ENCODE measurements at regions not wholly inside any gene's neighbourhood (a gene's known extent, or its start where the extent isn't known, plus 50 kb on each side); places are given as distances from the start of the nearest gene placed in this dataset.
A peak's percentile ranks its signal among the peaks of the same experiment; 100 is the strongest.

DNA sequence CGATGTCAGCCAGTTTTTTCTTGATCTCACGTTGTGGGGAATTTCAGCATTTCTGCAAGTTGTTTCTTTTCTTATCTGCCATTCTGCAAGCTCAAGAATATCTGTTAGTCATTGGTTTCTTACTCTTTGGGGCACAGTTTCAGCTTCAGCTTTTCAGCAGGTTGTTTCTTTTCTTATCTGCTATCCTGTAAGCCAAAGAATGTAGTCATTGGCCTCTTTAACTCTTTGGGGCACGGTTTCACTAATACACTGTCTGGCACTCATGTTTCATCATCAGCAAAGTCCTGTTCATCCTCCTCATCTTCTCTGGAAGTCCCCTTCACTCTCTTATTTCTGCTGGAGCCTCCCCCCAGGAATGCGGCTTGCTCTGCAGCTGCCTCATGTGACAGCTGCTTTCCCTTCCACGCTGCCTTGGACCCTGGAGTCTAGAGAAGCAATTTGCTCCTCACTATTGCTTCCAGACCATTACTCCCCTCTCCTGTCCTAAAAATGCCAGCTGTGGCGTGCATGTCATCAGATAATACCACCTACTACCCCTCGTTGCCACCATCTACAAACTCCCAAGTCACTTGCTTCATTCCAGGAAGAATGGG lies 67.0 kb upstream of the CACNA1E start:
- DNase-seq (ENCODE audit: low read depth in 2 of 3, low spot score in 2 of 3), result no peak

GRCh38 chr1:181417915-181418314 lies 65.4 kb upstream of the CACNA1E start:
- no peak for DNase-seq (ENCODE audit: low read depth in 2 of 3, low spot score in 2 of 3)

GRCh38 chr1:181423301-181423918 lies 59.9 kb upstream of the CACNA1E start:
- DNase-seq (ENCODE audit: low read depth in 2 of 3, low spot score in 2 of 3), result peak; percentile 19 to 45 (median 21)

DNA sequence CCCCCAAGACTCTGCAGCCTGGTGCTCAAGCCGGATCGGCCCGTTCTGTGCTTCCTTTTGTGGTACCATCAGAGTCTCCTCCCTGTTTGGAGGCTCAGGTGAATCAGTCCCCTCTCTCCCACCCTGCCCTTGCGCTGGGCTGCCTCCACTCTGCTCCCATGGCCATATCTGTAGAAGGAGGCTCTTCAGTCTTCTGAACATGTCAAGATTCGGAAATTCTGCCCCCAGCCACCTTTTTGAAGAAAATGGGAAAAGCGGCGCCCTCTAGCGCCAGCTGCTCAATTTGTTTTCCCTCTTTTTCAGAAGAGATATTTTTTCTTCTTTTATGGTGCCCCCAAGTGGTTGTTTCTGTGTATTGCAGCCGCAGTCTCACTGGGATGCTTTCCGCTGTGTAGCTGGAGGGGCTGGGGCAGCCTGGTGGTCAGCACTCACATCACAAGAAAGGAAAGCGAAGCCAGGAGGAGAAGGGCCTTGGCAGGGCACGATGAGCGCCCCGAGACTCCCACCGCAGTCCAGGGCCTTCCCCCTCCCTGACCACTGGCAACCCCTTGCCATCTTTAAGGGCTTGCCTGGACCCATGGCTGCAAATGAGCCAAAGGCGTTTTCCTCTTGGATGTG lies 58.4 kb upstream of the CACNA1E start:
- peak; percentile 71 to 81 (median 78) for DNase-seq (ENCODE audit: low read depth in 2 of 3, low spot score in 2 of 3)

GRCh38 chr1:181425566-181425965 lies 57.8 kb upstream of the CACNA1E start:
- DNase-seq (ENCODE audit: low read depth in 2 of 3, low spot score in 2 of 3), result no peak

DNA sequence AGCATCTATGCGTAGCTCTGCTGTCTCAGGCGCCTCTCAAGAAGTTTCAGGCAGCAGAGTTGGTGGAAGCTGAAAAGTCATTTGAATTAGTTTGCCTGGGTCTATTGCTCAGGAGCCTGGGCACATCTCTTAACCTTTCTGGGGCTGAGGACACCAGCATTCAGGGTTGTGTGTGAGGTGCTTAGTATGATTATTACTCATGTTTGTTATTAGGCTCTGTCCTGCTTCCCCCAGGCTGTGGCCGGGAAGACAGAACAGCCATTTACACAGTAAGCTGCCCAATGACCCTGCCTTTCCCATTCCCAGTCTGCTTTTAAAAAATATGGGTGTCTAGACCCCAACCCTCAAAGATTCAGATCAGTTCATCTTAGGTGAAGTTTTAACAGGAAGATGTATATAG lies 53.9 kb upstream of the CACNA1E start:
- no peak for DNase-seq (ENCODE audit: low read depth in 2 of 3, low spot score in 2 of 3)

GRCh38 chr1:181430015-181430885 lies 53.1 kb upstream of the CACNA1E start:
- no peak for DNase-seq (ENCODE audit: low read depth in 2 of 3, low spot score in 2 of 3)
